ENCODE measurements at regions not wholly inside any gene's neighbourhood (a gene's known extent, or its start where the extent isn't known, plus 50 kb on each side); places are given as distances from the start of the nearest gene placed in this dataset.

DNA sequence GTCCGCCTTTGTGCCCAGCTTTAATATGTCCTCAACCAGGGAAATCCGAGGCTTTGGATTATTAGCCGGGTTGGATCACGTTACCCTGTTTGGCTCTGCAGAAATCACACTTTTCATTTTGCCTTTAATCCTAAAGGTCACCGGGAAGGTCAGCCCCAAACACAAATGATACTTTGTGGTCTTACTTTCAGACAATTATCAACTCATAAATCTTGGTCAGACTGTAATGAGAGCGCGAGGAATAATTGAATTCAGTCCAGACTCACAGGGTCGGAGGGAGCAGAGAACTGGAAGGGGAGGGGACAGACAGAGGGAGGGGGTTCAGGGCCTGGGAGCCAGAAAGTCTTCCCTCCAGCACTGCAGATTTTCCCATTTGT, 91.7 kb upstream of the NFIA start:
- dilution Hi-C loops (cut with MboI; ENCODE audit: extremely low pct_ligation_motif_present, low sequenced_read_pairs), result no loop called here
- Histone ChIP-seq H3K4me3 (ENCODE audit: control insufficient read depth in 2 of 3, extremely low read depth in 1 of 3, insufficient read depth in 2 of 3, low read depth in 1 of 3, low read length in 3 of 3) (no peak overlapping the region), H4K20me1 (ENCODE audit: control insufficient read depth, extremely low read depth, insufficient read depth, low read length) (no peaks in the 10 kb centered on the region), H3K27ac (ENCODE audit: control insufficient read depth, insufficient read depth, low read length) (no peak overlapping the region), H3K9me1 (ENCODE audit: control insufficient read depth, extremely low read depth, insufficient read depth, low read length) (no peaks in the 10 kb centered on the region), H3K27me3 (ENCODE audit: control insufficient read depth, extremely low read depth, insufficient read depth, low read length) (no peaks in the 10 kb centered on the region), H3K9ac (ENCODE audit: control insufficient read depth, extremely low read depth, insufficient read depth, low read length) (no peak overlapping the region), H2AFZ (ENCODE audit: control insufficient read depth, low read length) (no peak overlapping the region), H3K79me2 (ENCODE audit: control insufficient read depth, insufficient read depth, low read length) (no peaks in the 10 kb centered on the region), H3K9me3 (ENCODE audit: control insufficient read depth, low read depth, low read length) (no peaks in the 10 kb centered on the region), H3K4me2 (ENCODE audit: control insufficient read depth, extremely low read depth, insufficient read depth, low read depth, low read length) (no peak overlapping the region), H3K36me3 (ENCODE audit: control insufficient read depth in 2 of 2, extremely low read depth in 1 of 2, insufficient read depth in 2 of 2, low read length in 2 of 2) (no peaks in the 10 kb centered on the region), H3K4me1 (ENCODE audit: control insufficient read depth, extremely low read depth, insufficient read depth, low read length) (peaks cover 8% of the 10 kb centered on the region)
- DNase-seq (ENCODE audit: low read depth, low spot score), result no peak
- TF ChIP-seq, protein P1, sequence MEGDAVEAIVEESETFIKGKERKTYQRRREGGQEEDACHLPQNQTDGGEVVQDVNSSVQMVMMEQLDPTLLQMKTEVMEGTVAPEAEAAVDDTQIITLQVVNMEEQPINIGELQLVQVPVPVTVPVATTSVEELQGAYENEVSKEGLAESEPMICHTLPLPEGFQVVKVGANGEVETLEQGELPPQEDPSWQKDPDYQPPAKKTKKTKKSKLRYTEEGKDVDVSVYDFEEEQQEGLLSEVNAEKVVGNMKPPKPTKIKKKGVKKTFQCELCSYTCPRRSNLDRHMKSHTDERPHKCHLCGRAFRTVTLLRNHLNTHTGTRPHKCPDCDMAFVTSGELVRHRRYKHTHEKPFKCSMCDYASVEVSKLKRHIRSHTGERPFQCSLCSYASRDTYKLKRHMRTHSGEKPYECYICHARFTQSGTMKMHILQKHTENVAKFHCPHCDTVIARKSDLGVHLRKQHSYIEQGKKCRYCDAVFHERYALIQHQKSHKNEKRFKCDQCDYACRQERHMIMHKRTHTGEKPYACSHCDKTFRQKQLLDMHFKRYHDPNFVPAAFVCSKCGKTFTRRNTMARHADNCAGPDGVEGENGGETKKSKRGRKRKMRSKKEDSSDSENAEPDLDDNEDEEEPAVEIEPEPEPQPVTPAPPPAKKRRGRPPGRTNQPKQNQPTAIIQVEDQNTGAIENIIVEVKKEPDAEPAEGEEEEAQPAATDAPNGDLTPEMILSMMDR (optimal IDR thresholded peaks at IDR 0.05 in 1 of 3, IDR thresholded peaks at IDR 0.05 in 1 of 3, conservative IDR thresholded peaks at IDR 0.05 in 1 of 3; ENCODE audit: extremely low read depth in 1 of 3, insufficient read depth in 2 of 3, low read length in 3 of 3), result no peak
- no peak for FAIRE-seq

DNA sequence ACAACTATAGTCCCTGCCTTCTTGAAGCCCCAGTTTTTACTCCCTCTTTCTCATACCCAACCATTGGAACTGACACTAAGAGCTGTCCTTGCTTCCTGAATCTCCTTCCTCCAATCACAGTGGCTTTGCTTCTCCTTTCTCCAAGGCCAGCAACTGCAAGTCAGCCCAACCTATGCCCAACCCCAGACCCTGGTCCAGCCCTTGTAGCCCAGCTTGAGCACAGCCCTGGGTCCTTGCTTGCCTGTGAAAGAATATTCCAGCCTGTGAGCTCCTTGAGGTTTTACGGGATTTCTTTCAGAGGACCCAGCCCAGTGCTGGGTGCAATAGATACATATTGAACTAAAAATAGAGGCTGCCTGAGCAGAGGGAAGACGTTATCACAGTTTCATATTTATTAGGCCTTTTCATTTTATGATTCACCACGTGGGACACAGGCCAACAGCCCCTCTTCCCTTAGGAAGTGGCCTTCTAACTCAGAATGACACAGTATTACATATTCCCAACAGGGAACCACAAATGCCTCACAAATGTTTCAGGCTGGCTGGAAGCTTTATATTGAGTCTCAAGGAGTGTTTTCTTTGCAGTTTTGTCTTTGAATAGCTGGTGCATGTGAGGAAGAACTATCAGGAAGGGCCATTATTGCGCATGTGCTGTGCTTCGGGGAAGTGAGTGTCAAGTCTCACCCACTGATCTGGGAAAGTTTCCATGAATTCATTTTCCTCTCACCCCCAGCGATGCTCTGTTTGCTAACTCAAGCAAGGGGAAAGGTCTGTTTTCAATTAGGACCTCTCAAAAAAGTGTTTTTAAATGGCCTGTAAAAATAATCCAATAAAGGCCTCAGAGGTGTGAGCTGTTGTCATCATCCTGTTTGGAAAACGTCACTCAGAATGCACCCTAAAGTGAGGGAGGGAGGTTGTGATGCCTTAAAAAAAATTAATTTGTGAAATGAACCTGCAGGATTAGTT, 92.3 kb upstream of the NFIA start:
- Histone ChIP-seq H3K4me3 (ENCODE audit: control insufficient read depth in 2 of 3, extremely low read depth in 1 of 3, insufficient read depth in 2 of 3, low read depth in 1 of 3, low read length in 3 of 3) (no peak overlapping the region), H3K36me3 (ENCODE audit: control insufficient read depth in 2 of 2, extremely low read depth in 1 of 2, insufficient read depth in 2 of 2, low read length in 2 of 2) (no peaks in the 10 kb centered on the region), H2AFZ (ENCODE audit: control insufficient read depth, low read length) (no peak overlapping the region), H3K79me2 (ENCODE audit: control insufficient read depth, insufficient read depth, low read length) (no peaks in the 10 kb centered on the region), H3K4me1 (ENCODE audit: control insufficient read depth, extremely low read depth, insufficient read depth, low read length) (peaks cover 8% of the 10 kb centered on the region), H3K9me1 (ENCODE audit: control insufficient read depth, extremely low read depth, insufficient read depth, low read length) (no peaks in the 10 kb centered on the region), H4K20me1 (ENCODE audit: control insufficient read depth, extremely low read depth, insufficient read depth, low read length) (no peaks in the 10 kb centered on the region), H3K9ac (ENCODE audit: control insufficient read depth, extremely low read depth, insufficient read depth, low read length) (no peak overlapping the region), H3K4me2 (ENCODE audit: control insufficient read depth, extremely low read depth, insufficient read depth, low read depth, low read length) (no peak overlapping the region), H3K27me3 (ENCODE audit: control insufficient read depth, extremely low read depth, insufficient read depth, low read length) (no peaks in the 10 kb centered on the region), H3K27ac (ENCODE audit: control insufficient read depth, insufficient read depth, low read length) (no peak overlapping the region), H3K9me3 (ENCODE audit: control insufficient read depth, low read depth, low read length) (no peaks in the 10 kb centered on the region)
- FAIRE-seq, result no peak
- no peak for TF ChIP-seq EZH2 (IDR thresholded peaks at IDR 0.05; ENCODE audit: low read length)
- TF ChIP-seq, protein P1 (optimal IDR thresholded peaks at IDR 0.05 in 1 of 3, IDR thresholded peaks at IDR 0.05 in 1 of 3, conservative IDR thresholded peaks at IDR 0.05 in 1 of 3; ENCODE audit: extremely low read depth in 1 of 3, insufficient read depth in 2 of 3, low read length in 3 of 3), result no peak
- dilution Hi-C loops (cut with MboI; ENCODE audit: extremely low pct_ligation_motif_present, low sequenced_read_pairs), result no loop called here
- no peak for DNase-seq (ENCODE audit: low read depth, low spot score)

All from keratinocyte (primary cell).